GM12891 (cell line): ENCODE measurements at regions not wholly inside any gene's neighbourhood (a gene's known extent, or its start where the extent isn't known, plus 50 kb on each side); places are given as distances from the start of the nearest gene placed in this dataset.

Experiments
- POLR2A ChIP-seq: IDR thresholded peaks from 2 replicates; pipeline ENCODE4 v1.6.1; 2011; ENCODE audit warnings: low read depth, low read length, control low read depth
- POLR2AphosphoS5 ChIP-seq: IDR thresholded peaks from 2 replicates; pipeline ENCODE4 v1.6.1; 2011; ENCODE audit warnings: low read depth, low read length, control low read depth
- POU2F2 ChIP-seq: IDR thresholded peaks from 2 replicates; pipeline ENCODE4 v1.6.1; 2011; ENCODE audit warnings: low read depth, mild to moderate bottlenecking, control low read depth, low read length, moderate library complexity
- SPI1 ChIP-seq: IDR thresholded peaks from 2 replicates; pipeline ENCODE4 v1.6.1; 2011; ENCODE audit warnings: low read depth, low read length, control low read depth
- TAF1 ChIP-seq: IDR thresholded peaks from 2 replicates; pipeline ENCODE4 v1.6.1; 2011; ENCODE audit warnings: low read depth, low read length, control low read depth

- TF ChIP-seq POLR2AphosphoS5 (no peak), TAF1 (no peak), SPI1 (no peak), POLR2A (no peak), POU2F2 (no peak)
Measured at GRCh38 chrX:57822818-57823217, 87.4 kb downstream of the ZXDA start.
